Jurkat, Clone E6-1 (cell line): ENCODE measurements at regions not wholly inside any gene's neighbourhood (a gene's known extent, or its start where the extent isn't known, plus 50 kb on each side); places are given as distances from the start of the nearest gene placed in this dataset.

Source experiments
- DNase-seq: peaks from one replicate; pipeline ENCODE4 v3.0.0-alpha.2; 2011; ENCODE audit warnings: low read depth, low spot score
- H3K4me3 ChIP-seq: 2 replicates; pipeline ENCODE4 v1.5.1; 2011; ENCODE audit warnings: mild to moderate bottlenecking, low read length, control low read depth, moderate library complexity

DNA sequence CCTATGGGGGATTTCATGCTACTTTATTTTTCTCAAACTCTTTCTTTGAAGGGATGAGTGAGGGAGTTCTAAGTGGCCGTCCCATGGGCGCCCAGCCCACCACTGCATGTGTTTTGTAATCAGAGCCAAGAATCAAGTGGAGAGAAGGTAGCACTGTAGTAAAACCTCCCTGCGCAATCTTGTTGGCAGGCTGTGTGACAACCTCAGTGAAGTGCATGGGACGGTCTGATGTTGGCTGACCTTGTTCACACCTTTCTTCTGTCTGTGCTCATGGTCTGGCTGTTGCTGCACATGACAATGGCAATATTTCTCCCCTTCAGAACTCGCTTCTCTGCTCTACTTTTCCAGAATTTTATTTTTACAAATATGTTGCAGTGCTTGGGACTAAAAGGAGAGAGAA is 71.2 kb upstream of the SHISA3 start:
- DNase-seq, result no peak
- no peak overlapping the region for H3K4me3 ChIP-seq

DNA sequence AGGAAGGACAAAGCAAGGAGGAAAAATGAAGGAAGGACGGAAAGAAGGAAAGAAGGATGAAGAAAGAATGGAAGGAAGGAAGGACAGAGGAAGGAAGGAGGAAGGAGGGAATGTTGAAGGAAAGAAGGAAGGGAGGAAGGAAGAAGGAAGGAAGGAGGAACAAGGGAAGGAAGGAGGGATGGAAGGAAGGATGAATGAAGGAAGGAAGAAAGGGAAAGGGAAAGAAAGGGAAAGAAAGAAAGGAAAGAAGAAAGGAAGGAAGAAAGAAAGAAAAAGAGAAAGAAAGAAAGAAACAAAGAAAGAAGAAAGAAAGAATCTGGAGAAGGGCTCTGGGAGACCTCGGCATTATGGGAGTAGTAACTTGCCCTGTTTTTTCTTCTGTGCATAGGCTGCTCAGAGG is 70.8 kb upstream of the SHISA3 start:
- no peak overlapping the region for H3K4me3 ChIP-seq
- DNase-seq, result no peak

DNA sequence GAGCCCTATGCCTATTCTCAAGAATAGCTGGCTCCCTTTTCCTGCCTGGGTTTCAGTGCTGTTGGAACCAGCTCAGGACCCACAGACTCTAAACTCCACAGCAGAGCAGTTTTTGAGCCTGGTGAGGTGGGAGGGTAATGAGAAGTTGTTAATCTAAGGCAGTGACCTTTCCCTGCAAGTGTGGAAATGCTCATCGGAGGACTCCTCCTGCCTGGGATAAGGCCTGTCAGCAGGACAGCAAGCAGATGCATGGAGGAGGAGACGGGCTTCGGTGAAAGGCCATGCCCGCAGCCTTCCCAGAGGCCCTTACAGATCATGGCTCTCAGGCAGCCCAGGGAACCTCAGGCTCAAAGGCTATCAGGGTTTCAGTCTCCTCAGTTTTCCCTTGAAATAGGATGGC is 70.0 kb upstream of the SHISA3 start:
- DNase-seq, result no peak
- no peak overlapping the region for H3K4me3 ChIP-seq

DNA sequence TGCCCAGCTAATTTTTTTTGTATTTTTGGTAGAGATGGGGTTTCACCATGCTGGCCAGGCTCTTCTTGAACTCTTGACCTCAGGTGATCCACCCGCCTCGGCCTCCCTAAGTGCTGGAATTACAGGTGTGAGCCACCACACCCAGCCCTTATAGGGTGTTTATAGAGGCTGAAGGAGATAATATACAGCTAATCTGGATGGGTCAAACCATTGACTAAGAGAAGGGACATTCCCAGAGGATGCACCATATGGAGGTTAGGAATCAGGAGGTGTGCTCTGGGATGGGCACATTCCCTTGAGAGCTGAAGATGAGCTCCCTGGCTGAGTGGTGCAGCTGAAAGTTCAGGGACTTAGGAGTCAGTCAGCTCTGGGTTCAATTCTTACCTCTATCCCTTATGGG is 68.3 kb upstream of the SHISA3 start:
- DNase-seq, result no peak
- H3K4me3 ChIP-seq, result no peak overlapping the region

DNA sequence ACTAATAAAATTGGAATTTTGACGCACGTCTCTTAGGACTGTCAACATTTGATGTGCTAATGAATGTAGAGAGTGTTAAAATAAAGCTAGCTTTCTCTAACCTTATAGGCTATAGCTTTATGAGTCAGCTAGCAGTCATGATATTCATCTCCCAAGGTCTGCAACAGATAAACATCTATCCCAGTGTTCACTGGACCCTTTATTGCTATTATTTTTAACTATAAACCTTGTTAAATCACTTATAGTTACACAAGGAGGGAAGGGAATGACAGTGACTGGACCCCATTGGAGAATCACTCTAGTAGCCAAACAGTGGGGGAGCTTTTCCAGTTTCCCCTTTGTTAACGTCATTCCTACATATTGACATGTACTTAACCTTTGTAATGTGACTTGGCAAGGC is 67.9 kb upstream of the SHISA3 start:
- no peak overlapping the region for H3K4me3 ChIP-seq
- DNase-seq, result no peak

DNA sequence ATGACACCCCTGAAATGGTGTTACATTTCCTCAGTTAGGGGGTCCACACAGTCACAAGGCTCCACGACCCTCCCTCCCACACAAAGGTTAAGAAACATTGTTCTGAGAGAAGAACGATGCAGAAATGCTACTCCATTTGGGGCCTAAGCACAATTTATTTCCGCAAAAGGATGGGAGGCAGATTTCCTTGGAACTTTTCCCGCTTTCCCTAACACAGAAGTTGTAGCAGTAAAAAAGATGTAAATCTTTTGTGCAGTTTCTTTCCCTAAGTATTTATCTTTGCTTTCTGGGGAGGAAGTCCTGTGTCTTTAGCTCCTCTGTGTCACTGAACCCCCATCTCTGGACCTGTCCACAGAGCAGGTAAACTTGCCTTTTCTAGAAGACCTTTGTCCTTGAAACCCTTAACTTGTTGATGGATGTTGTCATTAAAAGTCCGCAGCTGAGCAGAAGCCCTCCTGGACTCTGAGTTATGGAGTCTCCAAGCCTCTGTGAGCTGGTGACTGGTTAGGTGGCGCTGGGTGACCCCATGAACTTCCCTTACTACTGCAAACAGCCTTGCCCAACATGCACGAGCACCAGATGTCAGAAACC is 67.2 kb upstream of the SHISA3 start:
- DNase-seq, result no peak

DNA sequence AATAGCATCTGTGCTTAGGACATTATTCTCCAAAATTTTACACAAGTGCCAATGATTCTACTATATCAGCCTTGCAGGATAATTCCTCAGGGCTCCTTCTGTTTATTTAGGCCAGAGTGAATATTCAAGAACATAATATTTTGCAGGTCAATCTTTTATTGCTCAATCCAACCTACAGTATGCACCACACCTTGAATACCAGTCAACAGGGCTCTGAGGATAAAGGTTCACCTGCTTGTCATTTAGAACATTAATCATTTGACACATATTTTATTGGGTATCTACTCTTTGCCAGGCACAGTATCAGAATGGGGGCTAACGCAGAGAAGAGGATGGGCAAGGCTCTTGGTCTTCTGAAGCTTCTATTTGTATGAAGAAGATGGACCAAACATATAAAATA is 66.2 kb upstream of the SHISA3 start:
- no peak for DNase-seq
- H3K4me3 ChIP-seq, result no peak overlapping the region

More for the DNA sequence above, 67.2 kb upstream of the SHISA3 start:
- no peak overlapping the region for H3K4me3 ChIP-seq

DNA sequence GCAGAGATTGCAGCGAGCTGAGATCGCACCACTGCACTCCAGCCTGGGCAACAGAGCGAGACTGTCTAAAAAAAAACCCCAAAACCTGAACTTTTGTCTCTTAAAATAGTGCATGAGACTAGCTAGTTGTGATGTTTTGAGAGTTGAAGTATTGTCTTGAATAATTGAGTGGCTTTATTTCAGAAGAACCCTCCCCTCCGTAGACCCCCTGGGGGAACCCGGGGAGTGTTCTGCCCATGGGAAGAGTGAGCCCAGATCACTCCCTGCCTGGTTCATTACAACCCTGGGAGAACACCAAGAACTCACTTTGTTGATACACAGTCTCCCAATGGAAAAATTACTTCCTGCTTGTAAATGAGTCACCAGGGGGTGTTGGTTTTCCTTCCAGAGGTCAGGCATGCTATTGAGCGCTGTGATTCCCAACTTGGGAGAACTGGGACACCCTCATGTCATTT is 65.3 kb upstream of the SHISA3 start:
- H3K4me3 ChIP-seq, result no peak overlapping the region
- no peak for DNase-seq

DNA sequence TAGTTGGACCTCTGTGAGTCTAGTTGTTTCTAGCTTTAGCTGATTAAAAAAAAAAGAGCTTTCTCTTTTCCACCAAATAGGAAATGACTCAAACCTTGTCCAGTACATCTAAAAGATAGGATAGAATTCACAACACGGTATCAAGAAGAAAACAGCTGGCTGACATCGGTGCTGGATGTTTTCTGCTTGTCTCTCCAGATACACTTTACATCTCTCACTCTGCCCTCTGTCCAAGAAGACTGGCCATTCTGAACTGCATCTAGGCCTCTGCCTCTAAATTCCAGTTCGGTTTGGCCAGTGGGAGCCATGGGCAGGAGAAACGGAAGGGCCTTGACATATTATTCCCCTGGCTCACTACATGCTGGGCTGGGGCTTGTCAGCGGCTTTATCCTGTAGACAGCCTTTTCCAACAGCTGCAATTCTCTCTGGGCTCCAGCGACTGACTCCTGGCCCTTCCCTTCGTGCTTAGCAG is 57.3 kb upstream of the SHISA3 start:
- H3K4me3 ChIP-seq, result no peak overlapping the region
- no peak for DNase-seq

DNA sequence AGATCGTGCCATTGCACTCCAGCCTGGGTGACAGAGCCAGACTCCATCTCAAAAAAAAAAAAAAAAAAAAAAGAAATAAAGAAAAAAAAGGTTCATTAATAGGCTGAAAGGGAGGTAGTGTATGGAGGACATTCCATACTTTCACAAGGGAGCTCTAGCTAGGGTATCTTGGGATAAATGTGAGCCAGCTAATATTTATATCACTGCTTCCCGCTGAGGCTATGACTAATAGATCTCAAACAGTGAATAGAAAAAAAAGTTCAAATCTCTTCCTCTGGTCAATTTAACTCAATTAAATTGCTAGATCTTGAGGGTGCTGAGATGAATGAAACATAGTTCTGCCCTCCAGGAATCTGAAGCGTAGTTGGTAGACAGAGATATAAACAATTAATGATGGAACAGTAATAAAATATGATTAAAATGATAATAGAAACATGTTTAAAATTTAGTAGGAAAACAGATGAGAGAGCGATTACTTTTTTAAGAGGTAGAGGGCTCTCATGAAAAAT is 55.7 kb upstream of the SHISA3 start:
- DNase-seq, result no peak

DNA sequence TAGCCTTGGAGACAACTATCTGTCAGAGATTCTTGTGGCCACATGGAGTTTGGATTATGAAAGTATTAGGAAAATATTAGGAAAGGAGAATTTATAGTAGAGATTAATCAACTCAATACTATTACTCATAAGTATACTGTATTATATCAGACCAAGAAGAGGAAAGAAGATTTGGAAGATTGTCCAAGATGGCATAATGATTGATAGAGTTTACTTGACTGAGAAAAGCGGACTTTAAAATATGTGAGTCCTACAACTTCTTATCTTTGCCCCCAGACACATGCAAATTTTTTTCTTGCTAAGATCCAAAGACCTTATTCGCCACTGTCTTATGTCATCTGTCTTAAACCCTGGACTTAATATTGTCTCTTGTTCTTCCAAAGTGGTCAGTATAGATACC is 54.8 kb upstream of the SHISA3 start:
- H3K4me3 ChIP-seq, result no peak overlapping the region
- DNase-seq, result no peak

More for the DNA sequence above, 55.7 kb upstream of the SHISA3 start:
- H3K4me3 ChIP-seq, result no peak overlapping the region

DNA sequence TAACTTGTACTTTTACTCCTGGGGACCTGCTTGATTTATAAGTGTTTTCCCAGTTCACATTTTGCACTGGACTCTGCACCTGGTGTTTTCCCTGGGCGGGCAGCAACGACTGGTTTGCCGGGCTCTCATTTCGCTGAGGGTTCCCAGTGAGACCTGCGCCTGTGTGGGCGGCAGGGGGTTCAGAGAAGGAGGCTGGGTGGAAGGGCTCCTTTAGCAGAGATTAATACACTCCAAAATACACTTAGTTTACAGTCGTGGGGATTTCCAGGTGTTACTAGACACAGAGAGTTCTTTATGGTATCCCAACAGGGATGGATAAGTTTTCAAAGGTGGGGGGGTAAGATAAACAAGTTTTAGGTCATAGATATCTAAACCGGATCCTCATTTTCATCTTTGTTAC is 53.0 kb upstream of the SHISA3 start:
- H3K4me3 ChIP-seq, result no peak overlapping the region
- DNase-seq, result no peak

DNA sequence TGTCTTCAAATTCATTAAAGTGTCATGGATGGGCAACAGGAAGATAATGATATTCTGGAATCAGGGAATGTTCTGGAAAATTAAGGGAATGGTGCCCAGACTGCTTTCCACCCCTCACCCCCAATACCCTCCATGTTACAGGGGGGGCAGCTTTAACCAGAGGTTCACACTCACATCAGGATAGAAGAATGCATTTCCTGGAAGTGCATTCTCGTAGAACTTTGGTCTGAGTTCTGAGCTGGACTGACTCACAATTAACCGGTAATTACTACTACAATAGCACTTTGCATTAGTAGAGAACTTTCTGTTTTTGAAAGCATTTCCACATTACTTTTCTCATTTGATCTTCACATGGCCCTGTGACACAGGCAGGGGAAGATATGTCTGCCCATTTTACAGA is 52.5 kb upstream of the SHISA3 start:
- no peak for DNase-seq
- H3K4me3 ChIP-seq, result no peak overlapping the region

DNA sequence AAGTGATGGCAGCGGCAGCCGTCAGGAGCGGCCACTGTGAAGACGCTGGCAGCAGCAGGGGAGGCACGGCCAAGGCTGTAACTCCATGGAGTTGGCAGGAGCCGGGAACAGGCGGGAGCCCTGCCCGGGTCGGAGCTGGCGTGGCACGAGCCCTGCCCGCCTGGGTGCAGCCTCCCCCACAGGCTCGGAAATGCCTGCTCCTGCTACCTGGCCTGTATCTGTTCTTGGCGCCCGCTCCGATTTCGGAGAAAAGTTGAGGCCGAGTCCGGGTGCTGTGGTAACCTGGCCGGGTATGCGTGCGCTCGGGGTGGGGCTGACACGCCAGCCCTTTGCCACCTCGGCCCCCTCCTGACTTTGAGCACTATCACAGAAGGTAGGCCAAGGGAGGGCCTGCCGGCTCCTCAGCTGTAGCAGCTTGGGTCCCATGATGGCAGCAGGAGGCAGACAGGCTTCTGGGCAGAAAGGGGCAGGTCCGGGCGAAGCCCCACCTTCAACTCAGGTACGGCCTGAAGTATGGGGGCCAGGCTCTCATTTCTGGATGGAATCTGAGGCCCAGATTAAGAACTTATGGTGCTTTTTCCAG is 51.2 kb upstream of the SHISA3 start:
- no peak overlapping the region for H3K4me3 ChIP-seq
- no peak for DNase-seq

DNA sequence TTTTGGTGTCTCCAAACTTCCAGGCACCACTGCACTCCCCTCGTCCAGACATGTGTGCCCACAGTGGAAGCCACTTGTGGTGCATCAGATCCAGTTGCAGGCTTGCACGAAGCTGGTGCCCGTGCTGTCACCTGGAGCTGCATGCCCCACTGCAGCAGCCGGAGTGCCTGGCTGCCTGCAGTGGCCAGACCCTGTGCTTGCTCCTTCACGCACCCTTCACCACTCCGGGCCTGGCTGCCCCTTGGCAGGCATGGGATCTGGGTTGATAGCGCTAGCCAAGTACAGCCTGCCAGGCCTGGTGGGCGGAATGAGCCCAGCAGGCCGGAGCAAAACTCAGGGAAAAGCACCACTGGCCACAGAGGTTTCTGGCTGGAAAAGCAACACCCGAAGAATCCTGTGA is 50.2 kb upstream of the SHISA3 start:
- no peak overlapping the region for H3K4me3 ChIP-seq
- DNase-seq, result no peak
